ENCODE measurements at regions not wholly inside any gene's neighbourhood (a gene's known extent, or its start where the extent isn't known, plus 50 kb on each side); places are given as distances from the start of the nearest gene placed in this dataset.

DNA sequence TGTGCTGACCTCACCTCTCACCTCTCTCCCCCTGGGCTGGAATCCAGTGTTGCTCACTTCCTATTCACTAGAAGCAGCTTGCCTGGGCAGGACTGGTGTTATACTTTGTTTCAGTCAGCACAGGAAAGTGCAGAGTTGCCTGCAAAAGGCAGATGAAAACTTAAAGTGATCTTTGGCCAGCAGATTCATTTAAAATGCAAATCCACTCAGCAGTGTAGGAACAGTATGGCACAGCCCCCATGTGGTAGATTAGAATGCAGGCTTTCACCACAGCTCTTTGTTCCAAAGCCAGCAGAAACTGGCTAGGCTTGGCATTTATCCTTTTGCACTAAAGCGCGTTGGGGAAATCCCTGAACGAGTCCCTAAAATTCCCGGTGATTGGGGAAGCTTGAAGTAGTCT is 301.2 kb downstream of the OR4C45 start:
- TF ChIP-seq POLR2A (IDR thresholded peaks at IDR 0.05), result no peak
- TF ChIP-seq, protein P1, sequence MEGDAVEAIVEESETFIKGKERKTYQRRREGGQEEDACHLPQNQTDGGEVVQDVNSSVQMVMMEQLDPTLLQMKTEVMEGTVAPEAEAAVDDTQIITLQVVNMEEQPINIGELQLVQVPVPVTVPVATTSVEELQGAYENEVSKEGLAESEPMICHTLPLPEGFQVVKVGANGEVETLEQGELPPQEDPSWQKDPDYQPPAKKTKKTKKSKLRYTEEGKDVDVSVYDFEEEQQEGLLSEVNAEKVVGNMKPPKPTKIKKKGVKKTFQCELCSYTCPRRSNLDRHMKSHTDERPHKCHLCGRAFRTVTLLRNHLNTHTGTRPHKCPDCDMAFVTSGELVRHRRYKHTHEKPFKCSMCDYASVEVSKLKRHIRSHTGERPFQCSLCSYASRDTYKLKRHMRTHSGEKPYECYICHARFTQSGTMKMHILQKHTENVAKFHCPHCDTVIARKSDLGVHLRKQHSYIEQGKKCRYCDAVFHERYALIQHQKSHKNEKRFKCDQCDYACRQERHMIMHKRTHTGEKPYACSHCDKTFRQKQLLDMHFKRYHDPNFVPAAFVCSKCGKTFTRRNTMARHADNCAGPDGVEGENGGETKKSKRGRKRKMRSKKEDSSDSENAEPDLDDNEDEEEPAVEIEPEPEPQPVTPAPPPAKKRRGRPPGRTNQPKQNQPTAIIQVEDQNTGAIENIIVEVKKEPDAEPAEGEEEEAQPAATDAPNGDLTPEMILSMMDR (IDR thresholded peaks at IDR 0.05), result no peak

Data from body of pancreas (tissue), 4 donors.